Thyroid gland (tissue), 4 donors: ENCODE measurements at regions not wholly inside any gene's neighbourhood (a gene's known extent, or its start where the extent isn't known, plus 50 kb on each side); places are given as distances from the start of the nearest gene placed in this dataset.

Source experiments
- CTCF ChIP-seq, 6 experiments: fragments of 200-600 bp in 3 of 6; fragments of 450-650 bp in 3 of 6; sonication (generic) in 3 of 6; IDR thresholded peaks; one replicate each; pipeline ENCODE4 v1.5.1; 2016 to 2019; ENCODE audit warnings: antibody characterized with exemption in 6 of 6, mild to moderate bottlenecking in 2 of 6, inconsistent platforms in 1 of 6, moderate library complexity in 1 of 6
- POLR2A ChIP-seq, 2 donors: fragments of 450-650 bp; IDR thresholded peaks; one replicate each; pipeline ENCODE4 v1.6.1; 2017; ENCODE audit warnings: antibody characterized with exemption in 2 of 2, mild to moderate bottlenecking in 2 of 2, moderate library complexity in 1 of 2

GRCh38 chr7:13201628-13202027, 514.2 kb downstream of the ARL4A start:
- TF ChIP-seq CTCF (IDR thresholded peaks at IDR 0.05) (no peak), POLR2A (IDR thresholded peaks at IDR 0.05) (no peak)
